K562 (cell line): ENCODE measurements at regions not wholly inside any gene's neighbourhood (a gene's known extent, or its start where the extent isn't known, plus 50 kb on each side); places are given as distances from the start of the nearest gene placed in this dataset.
"Not testable (repeated sequence)": the region's sequence is repeated elsewhere in the genome, so short reads cannot be mapped to it uniquely, and the experiment has no call there.

Experiments used
- CBX2 ChIP-seq: fragments of 200-600 bp; sonication (generic); IDR thresholded peaks from one replicate; pipeline ENCODE4 v1.6.1; 2012; ENCODE audit warnings: mild to moderate bottlenecking, low read length, inconsistent platforms; ENCODE audit not compliant: insufficient read depth, poor library complexity, severe bottlenecking
- CEBPB ChIP-seq: fragments of 450-650 bp; IDR thresholded peaks from 2 replicates; pipeline ENCODE4 v1.6.1; 2016; ENCODE audit warnings: missing genetic modification characterization, missing compliant biosample characterization
- EZH2 ChIP-seq: IDR thresholded peaks from 2 replicates; pipeline ENCODE4 v1.6.1; 2012; ENCODE audit warnings: low read depth, mild to moderate bottlenecking, inconsistent platforms, low read length, borderline replicate concordance
- PML ChIP-seq: IDR thresholded peaks from 2 replicates; pipeline ENCODE4 v1.6.1; 2012; ENCODE audit warnings: low read length, inconsistent platforms
- POLR2A ChIP-seq: fragments of 450-650 bp; conservative IDR thresholded peaks from 2 replicates; pipeline ENCODE4 v1.6.1; 2016
- TAF1 ChIP-seq: IDR thresholded peaks from 2 replicates; pipeline ENCODE4 v1.6.1; 2011; ENCODE audit warnings: mild to moderate bottlenecking, low read length, moderate library complexity; ENCODE audit not compliant: insufficient read depth, control insufficient read depth, severe bottlenecking; ENCODE audit errors: extremely low read depth
- ZNF707 ChIP-seq: fragments of 250-450 bp; sonication (Bioruptor Pico); conservative IDR thresholded peaks from 2 replicates; pipeline ENCODE4 v1.8.0; 2022; ENCODE audit warnings: inconsistent platforms, mild to moderate bottlenecking, moderate library complexity

- not testable (repeated sequence) for TF ChIP-seq ZNF707 (CRISPR knock-in tag); CEBPB (tag); TAF1; POLR2A; EZH2; PML; CBX2
Measured at GRCh38 chr2:57418859-57419346, 627.7 kb upstream of the VRK2 start.
